DOHH2 (cell line): ENCODE measurements at regions not wholly inside any gene's neighbourhood (a gene's known extent, or its start where the extent isn't known, plus 50 kb on each side); places are given as distances from the start of the nearest gene placed in this dataset.

Experiments
- H3F3A ChIP-seq: fragments of 200-600 bp; sonication (generic), shearing (Covaris generic); 2 replicates; pipeline ENCODE4 v1.6.0; 2016; ENCODE audit warnings: antibody characterized with exemption, mild to moderate bottlenecking; ENCODE audit not compliant: control insufficient read depth, insufficient read depth
- H3K27ac ChIP-seq: fragments of 200-600 bp; sonication (generic); 2 replicates; pipeline ENCODE4 v1.5.1; 2014; ENCODE audit warnings: low read depth, mild to moderate bottlenecking, low read length, moderate library complexity
- H3K27me3 ChIP-seq: fragments of 200-600 bp; sonication (generic); 2 replicates; pipeline ENCODE4 v1.6.1; 2014; ENCODE audit warnings: mild to moderate bottlenecking, low read length, mixed read lengths; ENCODE audit not compliant: control insufficient read depth
- H3K36me3 ChIP-seq: fragments of 200-600 bp; sonication (generic); 2 replicates; pipeline ENCODE4 v1.6.1; 2014; ENCODE audit warnings: mild to moderate bottlenecking, low read length, moderate library complexity, mixed read lengths; ENCODE audit not compliant: control insufficient read depth
- H3K4me1 ChIP-seq: fragments of 200-600 bp; sonication (generic); 2 replicates; pipeline ENCODE4 v1.6.1; 2014; ENCODE audit warnings: mild to moderate bottlenecking, low read length, mixed read lengths; ENCODE audit not compliant: control insufficient read depth
- H3K4me2 ChIP-seq: fragments of 200-600 bp; sonication (generic); 2 replicates; pipeline ENCODE4 v1.6.0; 2014; ENCODE audit warnings: mild to moderate bottlenecking, low read length, moderate library complexity
- H3K4me3 ChIP-seq: fragments of 200-600 bp; sonication (generic); 2 replicates; pipeline ENCODE4 v1.5.1; 2014; ENCODE audit warnings: mild to moderate bottlenecking, low read length, mixed read lengths
- H3K79me2 ChIP-seq: fragments of 200-600 bp; sonication (generic); 2 replicates; pipeline ENCODE4 v1.6.1; 2014; ENCODE audit warnings: mild to moderate bottlenecking, low read length, mixed read lengths; ENCODE audit not compliant: control insufficient read depth
- H3K9me2 ChIP-seq: fragments of 200-600 bp; sonication (generic); replicated peaks from 2 replicates; pipeline ENCODE4 v1.6.1; 2014; ENCODE audit warnings: mild to moderate bottlenecking, low read length, mixed read lengths; ENCODE audit not compliant: control insufficient read depth
- H3K9me3 ChIP-seq: fragments of 200-600 bp; sonication (generic); 2 replicates; pipeline ENCODE4 v1.6.1; 2014; ENCODE audit warnings: antibody characterized with exemption, low read length, mixed read lengths; ENCODE audit not compliant: control insufficient read depth, insufficient read depth
- H4K20me1 ChIP-seq: fragments of 200-600 bp; sonication (generic); 2 replicates; pipeline ENCODE4 v1.6.0; 2014; ENCODE audit warnings: low read depth, mild to moderate bottlenecking, antibody characterized with exemption, low read length, moderate library complexity; ENCODE audit not compliant: control insufficient read depth, insufficient read depth
- EZH2phosphoT487 ChIP-seq: fragments of 200-600 bp; sonication (generic); IDR thresholded peaks from 2 replicates; pipeline ENCODE4 v1.6.1; 2017; ENCODE audit warnings: borderline replicate concordance, mild to moderate bottlenecking, antibody characterized with exemption, low read length, moderate library complexity, mixed read lengths
- TF ChIP-seq, protein P1 (sequence below): fragments of 200-600 bp; sonication (generic); IDR thresholded peaks from one replicate; pipeline ENCODE4 v1.5.1; 2014; ENCODE audit warnings: antibody characterized with exemption, mild to moderate bottlenecking, low read depth, low read length; ENCODE audit not compliant: poor library complexity, severe bottlenecking

GRCh38 chr6:48278261-48278660, 167.3 kb upstream of the PTCHD4 start:
- H3K4me3 ChIP-seq = no peak overlapping the region
- H3K27ac ChIP-seq = no peak overlapping the region
- H3K9me3 ChIP-seq = no peaks in the 10 kb centered on the region
- no peaks in the 10 kb centered on the region for H3K36me3 ChIP-seq
- no peak for TF ChIP-seq EZH2phosphoT487
- no peaks in the 10 kb centered on the region for H3K27me3 ChIP-seq
- H3K9me2 ChIP-seq = no peaks in the 10 kb centered on the region
- H3K4me2 ChIP-seq = no peak overlapping the region
- H4K20me1 ChIP-seq = no peaks in the 10 kb centered on the region
- no peaks in the 10 kb centered on the region for H3F3A ChIP-seq
- no peaks in the 10 kb centered on the region for H3K79me2 ChIP-seq
- H3K4me1 ChIP-seq = no peaks in the 10 kb centered on the region

DNA sequence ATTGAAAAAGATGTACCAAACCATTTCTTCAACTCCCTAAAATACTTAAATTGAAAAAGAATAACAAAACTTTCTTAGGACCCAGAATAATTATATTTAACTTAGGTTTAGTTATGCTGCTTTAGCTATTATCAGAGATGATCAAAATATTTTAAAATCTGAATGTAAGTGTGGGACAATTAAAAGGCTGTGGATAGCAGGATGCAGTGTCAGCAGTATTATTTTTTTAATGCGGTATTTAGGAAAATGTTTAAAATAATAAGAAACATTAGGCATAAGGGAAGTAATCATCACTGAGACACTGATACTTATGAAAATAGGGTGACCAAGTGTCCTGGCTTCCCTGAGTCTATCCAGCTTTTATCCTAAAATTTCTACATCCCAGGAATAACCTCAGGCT, 161.5 kb upstream of the PTCHD4 start:
- H3K4me1 ChIP-seq = no peaks in the 10 kb centered on the region
- TF ChIP-seq, protein P1, sequence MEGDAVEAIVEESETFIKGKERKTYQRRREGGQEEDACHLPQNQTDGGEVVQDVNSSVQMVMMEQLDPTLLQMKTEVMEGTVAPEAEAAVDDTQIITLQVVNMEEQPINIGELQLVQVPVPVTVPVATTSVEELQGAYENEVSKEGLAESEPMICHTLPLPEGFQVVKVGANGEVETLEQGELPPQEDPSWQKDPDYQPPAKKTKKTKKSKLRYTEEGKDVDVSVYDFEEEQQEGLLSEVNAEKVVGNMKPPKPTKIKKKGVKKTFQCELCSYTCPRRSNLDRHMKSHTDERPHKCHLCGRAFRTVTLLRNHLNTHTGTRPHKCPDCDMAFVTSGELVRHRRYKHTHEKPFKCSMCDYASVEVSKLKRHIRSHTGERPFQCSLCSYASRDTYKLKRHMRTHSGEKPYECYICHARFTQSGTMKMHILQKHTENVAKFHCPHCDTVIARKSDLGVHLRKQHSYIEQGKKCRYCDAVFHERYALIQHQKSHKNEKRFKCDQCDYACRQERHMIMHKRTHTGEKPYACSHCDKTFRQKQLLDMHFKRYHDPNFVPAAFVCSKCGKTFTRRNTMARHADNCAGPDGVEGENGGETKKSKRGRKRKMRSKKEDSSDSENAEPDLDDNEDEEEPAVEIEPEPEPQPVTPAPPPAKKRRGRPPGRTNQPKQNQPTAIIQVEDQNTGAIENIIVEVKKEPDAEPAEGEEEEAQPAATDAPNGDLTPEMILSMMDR = no peak
- no peak for TF ChIP-seq EZH2phosphoT487
- H4K20me1 ChIP-seq = no peaks in the 10 kb centered on the region
- H3K4me3 ChIP-seq = no peak overlapping the region
- no peaks in the 10 kb centered on the region for H3F3A ChIP-seq
- H3K9me2 ChIP-seq = no peaks in the 10 kb centered on the region
- no peak overlapping the region for H3K27ac ChIP-seq
- no peaks in the 10 kb centered on the region for H3K9me3 ChIP-seq
- no peaks in the 10 kb centered on the region for H3K36me3 ChIP-seq
- H3K79me2 ChIP-seq = no peaks in the 10 kb centered on the region
- H3K4me2 ChIP-seq = no peak overlapping the region
- H3K27me3 ChIP-seq = no peaks in the 10 kb centered on the region

- Histone ChIP-seq H3K79me2 (no peaks in the 10 kb centered on the region), H3K4me1 (no peaks in the 10 kb centered on the region), H3K9me2 (no peaks in the 10 kb centered on the region), H3K27ac (no peak overlapping the region), H3K36me3 (no peaks in the 10 kb centered on the region), H3K4me2 (no peak overlapping the region), H3K4me3 (no peak overlapping the region), H3K27me3 (no peaks in the 10 kb centered on the region), H3K9me3 (no peaks in the 10 kb centered on the region), H3F3A (no peaks in the 10 kb centered on the region), H4K20me1 (no peaks in the 10 kb centered on the region)
- no peak for TF ChIP-seq EZH2phosphoT487
- TF ChIP-seq, protein P1 = no peak
Observed at GRCh38 chr6:48255094-48255493, 144.1 kb upstream of the PTCHD4 start.

DNA sequence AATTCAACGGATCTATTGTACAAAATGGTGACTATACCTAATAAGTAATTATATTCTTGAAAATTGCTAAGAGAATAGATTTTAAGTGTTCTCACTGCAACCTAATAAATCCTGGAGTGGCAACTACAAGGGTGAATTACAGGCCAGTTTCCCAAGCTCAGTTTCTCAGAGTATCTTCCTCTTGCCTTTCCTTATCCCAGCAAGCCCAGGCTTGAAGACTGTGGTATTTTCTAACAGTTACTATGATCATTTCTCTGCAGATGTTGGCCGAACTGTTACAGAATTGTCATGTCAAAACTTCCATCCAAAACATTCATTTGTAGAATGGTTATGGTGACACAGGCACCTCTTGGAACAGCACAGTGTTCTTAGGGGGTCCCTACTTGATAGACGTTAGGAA, 138.1 kb upstream of the PTCHD4 start:
- no peaks in the 10 kb centered on the region for H3K79me2 ChIP-seq
- H3K4me1 ChIP-seq = no peaks in the 10 kb centered on the region
- H3K4me3 ChIP-seq = no peak overlapping the region
- no peak overlapping the region for H3K4me2 ChIP-seq
- no peaks in the 10 kb centered on the region for H3K9me2 ChIP-seq
- H4K20me1 ChIP-seq = no peaks in the 10 kb centered on the region
- H3K9me3 ChIP-seq = no peaks in the 10 kb centered on the region
- H3F3A ChIP-seq = no peaks in the 10 kb centered on the region
- no peaks in the 10 kb centered on the region for H3K36me3 ChIP-seq
- H3K27me3 ChIP-seq = no peaks in the 10 kb centered on the region
- H3K27ac ChIP-seq = no peak overlapping the region
- TF ChIP-seq, protein P1 = no peak
- TF ChIP-seq EZH2phosphoT487 = no peak
